ENCODE measurements at regions not wholly inside any gene's neighbourhood (a gene's known extent, or its start where the extent isn't known, plus 50 kb on each side); places are given as distances from the start of the nearest gene placed in this dataset.
A peak's percentile ranks its signal among the peaks of the same experiment; 100 is the strongest.

GRCh38 chr12:92044435-92044834, 101.2 kb downstream of the BTG1 start:
- H4K20me1 ChIP-seq (ENCODE audit: insufficient read depth, low read length): no peaks in the 10 kb centered on the region
- H3K27ac ChIP-seq (ENCODE audit: low read length): no peak overlapping the region
- H3F3A ChIP-seq (ENCODE audit: insufficient read depth, low read length): peaks cover 13% of the 10 kb centered on the region
- H3K36me3 ChIP-seq (replicated peaks; ENCODE audit: insufficient read depth, low read length): no peaks in the 10 kb centered on the region
- no peaks in the 10 kb centered on the region for H3K27me3 ChIP-seq (replicated peaks; ENCODE audit: insufficient read depth, low read length)
- H3K4me3 ChIP-seq (ENCODE audit: low read length): no peak overlapping the region
- TF ChIP-seq EZH2 (optimal IDR thresholded peaks at IDR 0.05; ENCODE audit: low read depth, low read length) (no peak), CTCF (IDR thresholded peaks at IDR 0.05; ENCODE audit: low read length) (no peak), EZH2phosphoT487 (IDR thresholded peaks at IDR 0.05; ENCODE audit: low read length) (no peak)
- H3K79me2 ChIP-seq (ENCODE audit: low read length): no peaks in the 10 kb centered on the region
- H3K9me3 ChIP-seq (replicated peaks; ENCODE audit: insufficient read depth, low read length): no peaks in the 10 kb centered on the region
- peaks cover 37% of the 10 kb centered on the region for H3K4me1 ChIP-seq (ENCODE audit: low read length)
- H2AFZ ChIP-seq (ENCODE audit: low read length): no peak overlapping the region
- H3K9me2 ChIP-seq (replicated peaks; ENCODE audit: insufficient read depth, low read length): no peaks in the 10 kb centered on the region
- no peak overlapping the region for H3K4me2 ChIP-seq (ENCODE audit: low read depth, low read length)
- no peak overlapping the region for H3K9ac ChIP-seq (ENCODE audit: low read length)
- DNase-seq: no peak

GRCh38 chr12:92042791-92043531, 102.7 kb downstream of the BTG1 start:
- TF ChIP-seq EZH2 (optimal IDR thresholded peaks at IDR 0.05; ENCODE audit: low read depth, low read length) (no peak), CTCF (IDR thresholded peaks at IDR 0.05; ENCODE audit: low read length) (no peak), EZH2phosphoT487 (IDR thresholded peaks at IDR 0.05; ENCODE audit: low read length) (no peak)
- H3F3A ChIP-seq (ENCODE audit: insufficient read depth, low read length): peaks cover 13% of the 10 kb centered on the region
- H3K27me3 ChIP-seq (replicated peaks; ENCODE audit: insufficient read depth, low read length): no peaks in the 10 kb centered on the region

GRCh38 chr12:92041742-92042141, 103.9 kb downstream of the BTG1 start:
- H3K4me1 ChIP-seq (ENCODE audit: low read length): peaks cover 42% of the 10 kb centered on the region
- no peaks in the 10 kb centered on the region for H3K27me3 ChIP-seq (replicated peaks; ENCODE audit: insufficient read depth, low read length)
- H3K27ac ChIP-seq (ENCODE audit: low read length): no peak overlapping the region

More at GRCh38 chr12:92042791-92043531, 102.7 kb downstream of the BTG1 start:
- Histone ChIP-seq H3K79me2 (ENCODE audit: low read length) (no peaks in the 10 kb centered on the region), H3K4me1 (ENCODE audit: low read length) (peaks cover 52% of the 10 kb centered on the region), H3K36me3 (replicated peaks; ENCODE audit: insufficient read depth, low read length) (no peaks in the 10 kb centered on the region), H3K27ac (ENCODE audit: low read length) (no peak overlapping the region), H3K4me3 (ENCODE audit: low read length) (no peak overlapping the region), H4K20me1 (ENCODE audit: insufficient read depth, low read length) (no peaks in the 10 kb centered on the region), H3K4me2 (ENCODE audit: low read depth, low read length) (no peak overlapping the region), H3K9me2 (replicated peaks; ENCODE audit: insufficient read depth, low read length) (no peaks in the 10 kb centered on the region), H2AFZ (ENCODE audit: low read length) (no peak overlapping the region), H3K9me3 (replicated peaks; ENCODE audit: insufficient read depth, low read length) (no peaks in the 10 kb centered on the region), H3K9ac (ENCODE audit: low read length) (no peak overlapping the region)
- no peak for DNase-seq

More at GRCh38 chr12:92041742-92042141, 103.9 kb downstream of the BTG1 start:
- Histone ChIP-seq H3K9me2 (replicated peaks; ENCODE audit: insufficient read depth, low read length) (no peaks in the 10 kb centered on the region), H4K20me1 (ENCODE audit: insufficient read depth, low read length) (no peaks in the 10 kb centered on the region), H3K4me2 (ENCODE audit: low read depth, low read length) (peak overlapping the region; percentile 13), H3F3A (ENCODE audit: insufficient read depth, low read length) (peaks cover 9% of the 10 kb centered on the region; the same call in 1 of the 2 replicates), H3K36me3 (replicated peaks; ENCODE audit: insufficient read depth, low read length) (no peaks in the 10 kb centered on the region), H3K9me3 (replicated peaks; ENCODE audit: insufficient read depth, low read length) (no peaks in the 10 kb centered on the region), H3K4me3 (ENCODE audit: low read length) (no peak overlapping the region), H3K9ac (ENCODE audit: low read length) (no peak overlapping the region), H2AFZ (ENCODE audit: low read length) (no peak overlapping the region), H3K79me2 (ENCODE audit: low read length) (no peaks in the 10 kb centered on the region)
- peak; percentile 65 for DNase-seq
- TF ChIP-seq EZH2 (optimal IDR thresholded peaks at IDR 0.05; ENCODE audit: low read depth, low read length) (no peak), CTCF (IDR thresholded peaks at IDR 0.05; ENCODE audit: low read length) (peak; percentile 17; the same call in 1 of the 2 replicates)
